Dedifferentiated amniotic fluid mesenchymal stem cell (primary cell): ENCODE measurements at regions not wholly inside any gene's neighbourhood (a gene's known extent, or its start where the extent isn't known, plus 50 kb on each side); places are given as distances from the start of the nearest gene placed in this dataset.

ENCODE experiments used
- DNase-seq: peaks from one replicate; pipeline ENCODE4 v3.0.0-alpha.2; 2016; ENCODE audit errors: extremely low spot score

- no peak for DNase-seq
These were observed 57.2 kb downstream of the NKX6-1 start for GRCh38 chr4:84441758-84442377.

GRCh38 chr4:84439996-84440395 lies 59.1 kb downstream of the NKX6-1 start:
- DNase-seq: no peak

GRCh38 chr4:84436812-84437211 lies 62.3 kb downstream of the NKX6-1 start:
- DNase-seq: no peak

GRCh38 chr4:84434344-84434743 lies 64.7 kb downstream of the NKX6-1 start:
- no peak for DNase-seq

- no peak for DNase-seq
These were observed 65.4 kb downstream of the NKX6-1 start for GRCh38 chr4:84433633-84434222.

- DNase-seq: no peak
These were observed 66.4 kb downstream of the NKX6-1 start for GRCh38 chr4:84432713-84433112.

GRCh38 chr4:84420608-84421007 lies 78.5 kb downstream of the NKX6-1 start:
- no peak for DNase-seq

GRCh38 chr4:84419201-84419600 lies 79.9 kb downstream of the NKX6-1 start:
- no peak for DNase-seq

GRCh38 chr4:84417997-84418709 lies 80.9 kb downstream of the NKX6-1 start:
- DNase-seq: no peak

GRCh38 chr4:84413976-84414375 lies 85.1 kb downstream of the NKX6-1 start:
- DNase-seq: no peak

GRCh38 chr4:84413480-84413879 lies 85.6 kb downstream of the NKX6-1 start:
- no peak for DNase-seq

- no peak for DNase-seq
These were observed 87.0 kb downstream of the NKX6-1 start for GRCh38 chr4:84412062-84412461.

GRCh38 chr4:84407554-84408407 lies 91.3 kb downstream of the NKX6-1 start:
- no peak for DNase-seq

- no peak for DNase-seq
These were observed 95.4 kb downstream of the NKX6-1 start for GRCh38 chr4:84403656-84404055.

- no peak for DNase-seq
These were observed 97.3 kb downstream of the NKX6-1 start for GRCh38 chr4:84401701-84402306.

- no peak for DNase-seq
These were observed 104.7 kb downstream of the NKX6-1 start for GRCh38 chr4:84394386-84394785.

GRCh38 chr4:84392951-84393590 lies 106.0 kb downstream of the NKX6-1 start:
- no peak for DNase-seq

- DNase-seq: no peak
These were observed 109.7 kb downstream of the NKX6-1 start for GRCh38 chr4:84389406-84389805.

- DNase-seq: no peak
These were observed 113.9 kb downstream of the NKX6-1 start for GRCh38 chr4:84385203-84385602.

GRCh38 chr4:84384801-84385200 lies 114.3 kb downstream of the NKX6-1 start:
- DNase-seq: no peak

GRCh38 chr4:84381759-84382158 lies 117.3 kb downstream of the NKX6-1 start:
- DNase-seq: no peak
